ENCODE measurements at regions not wholly inside any gene's neighbourhood (a gene's known extent, or its start where the extent isn't known, plus 50 kb on each side); places are given as distances from the start of the nearest gene placed in this dataset.

GRCh38 chr3:150090877-150091276, 120.2 kb upstream of the PFN2 start:
- no peak for DNase-seq (ENCODE audit: low read depth)

GRCh38 chr3:150090006-150090405, 119.3 kb upstream of the PFN2 start:
- DNase-seq (ENCODE audit: low read depth), result no peak

- no peak for DNase-seq (ENCODE audit: low read depth)
Measured at GRCh38 chr3:150084128-150084527, 113.4 kb upstream of the PFN2 start.

- no peak for DNase-seq (ENCODE audit: low read depth)
Measured at GRCh38 chr3:150083655-150084042, 113.0 kb upstream of the PFN2 start.

DNA sequence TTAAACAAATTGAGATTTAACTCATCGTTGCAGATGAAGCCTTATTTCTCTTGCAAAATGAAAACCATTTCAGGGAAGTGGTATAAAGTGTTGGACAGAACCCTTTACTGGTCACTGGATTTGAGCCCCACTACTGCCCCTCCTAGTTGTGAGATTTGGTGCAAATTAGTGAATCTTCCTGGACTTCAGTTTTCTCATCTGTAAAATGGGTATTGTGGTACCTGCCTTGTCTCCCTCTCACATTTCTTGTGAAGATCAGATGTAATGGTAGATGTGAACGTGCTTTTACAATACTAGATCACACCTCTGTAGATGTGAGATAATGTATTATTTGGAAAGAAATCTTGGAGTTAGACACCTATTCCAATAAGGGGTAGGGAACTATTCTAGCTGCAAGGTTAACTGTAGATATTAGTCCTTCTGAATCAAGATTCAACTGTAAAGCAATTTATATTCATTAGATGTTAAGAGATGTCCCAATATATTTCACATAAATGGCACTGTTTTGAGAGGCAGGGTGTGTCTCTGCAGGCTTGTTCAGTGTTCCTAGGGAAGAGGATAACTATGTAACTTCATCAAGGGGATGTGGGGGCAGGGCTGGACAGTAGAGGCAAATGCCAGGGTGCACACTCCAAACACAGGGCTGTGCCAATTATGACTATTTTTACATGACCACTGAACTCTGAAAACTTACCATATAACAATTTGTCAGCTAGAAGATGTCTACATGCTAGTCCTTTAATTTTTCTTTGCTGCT, 112.4 kb upstream of the PFN2 start:
- DNase-seq (ENCODE audit: low read depth), result no peak

DNA sequence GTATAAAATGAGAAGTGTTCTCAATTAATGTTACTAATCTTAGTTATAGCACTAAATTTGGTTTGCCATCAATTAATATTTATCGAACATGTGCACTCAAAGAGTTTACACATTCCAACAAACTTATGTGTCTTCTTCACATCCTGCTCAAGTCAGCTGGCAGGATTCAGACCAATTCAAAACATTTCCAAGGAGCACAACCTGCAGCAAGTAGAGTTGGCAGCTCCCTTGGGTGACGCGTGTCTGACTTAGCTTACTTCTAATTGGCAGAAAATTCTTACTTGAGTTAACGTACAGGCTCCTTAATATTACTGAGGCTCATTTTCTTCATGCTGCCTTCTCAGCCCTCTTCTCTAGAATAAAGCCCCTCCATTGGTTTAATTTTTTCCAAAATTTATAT, 110.4 kb upstream of the PFN2 start:
- DNase-seq (ENCODE audit: low read depth), result no peak

- no peak for DNase-seq (ENCODE audit: low read depth)
Measured at GRCh38 chr3:150080058-150080730, 109.5 kb upstream of the PFN2 start.

- no peak for DNase-seq (ENCODE audit: low read depth)
Measured at GRCh38 chr3:150079029-150079739, 108.5 kb upstream of the PFN2 start.

DNA sequence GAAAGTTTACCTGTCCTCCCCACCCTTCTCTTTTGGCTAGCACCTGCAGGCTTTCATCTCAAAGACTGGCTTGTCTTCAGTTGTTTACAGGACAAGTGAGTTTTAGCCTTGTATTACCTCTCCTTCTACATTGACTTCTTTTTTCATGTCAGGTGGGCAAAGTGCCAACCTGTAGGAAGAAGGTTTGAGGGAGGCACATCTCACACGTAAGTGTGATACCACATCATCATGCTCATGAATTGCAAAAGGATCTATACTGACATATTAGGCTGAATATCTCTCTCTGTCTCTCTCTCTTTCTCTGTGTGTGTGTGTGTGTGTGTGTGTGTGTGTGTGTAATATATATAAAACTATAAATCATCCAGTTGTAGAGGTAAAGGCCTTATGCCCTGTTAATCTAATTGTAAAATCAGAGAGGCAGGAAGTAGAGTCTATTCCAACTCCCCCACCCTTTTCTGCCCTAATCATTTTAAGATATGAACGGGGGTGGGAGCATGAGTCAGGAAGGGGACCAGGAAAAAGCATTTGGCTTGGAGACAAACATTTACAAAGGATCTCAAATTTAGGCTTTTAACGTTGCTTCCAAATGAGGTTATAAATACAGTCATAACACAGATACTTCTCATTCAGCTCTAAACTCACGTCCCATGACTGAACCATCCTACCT, 107.0 kb upstream of the PFN2 start:
- DNase-seq (ENCODE audit: low read depth), result no peak

DNA sequence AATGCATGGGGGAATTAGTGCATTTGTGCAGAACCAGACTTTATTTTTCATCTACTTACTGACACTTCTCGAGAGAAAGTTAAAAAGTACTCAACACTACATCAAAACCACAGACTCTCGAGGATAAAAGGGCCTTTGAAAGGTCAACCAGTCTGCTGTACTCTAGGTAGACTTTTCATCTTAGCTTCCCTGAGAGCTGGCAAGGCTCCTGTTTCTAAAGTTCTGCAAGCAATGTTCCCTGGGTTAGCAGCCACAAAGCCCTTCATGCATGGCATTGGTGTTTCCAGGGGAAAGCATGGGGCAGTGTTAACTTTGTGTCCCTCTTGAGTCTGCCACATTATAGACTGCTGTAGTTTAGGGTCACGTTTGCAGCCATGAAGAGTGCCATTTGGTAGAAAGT, 106.4 kb upstream of the PFN2 start:
- no peak for DNase-seq (ENCODE audit: low read depth)

DNA sequence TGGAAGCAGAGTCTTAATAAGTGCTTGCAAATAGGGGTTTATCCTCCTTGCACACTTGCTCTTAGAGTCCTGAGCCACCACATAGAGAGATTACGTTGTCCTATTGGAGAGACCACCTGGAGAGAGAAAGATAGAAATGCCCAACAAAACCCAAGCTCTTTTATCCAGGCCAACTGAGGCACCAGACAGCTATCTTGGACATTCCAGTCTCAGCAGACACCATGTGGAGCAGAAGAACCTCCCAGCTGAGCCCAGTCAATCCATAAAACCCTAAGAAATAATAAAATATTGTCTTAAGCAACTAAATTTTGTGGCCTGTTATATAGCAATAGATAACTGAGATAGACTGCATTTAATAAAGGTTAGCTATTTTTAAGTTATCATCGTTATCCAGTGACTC, 105.7 kb upstream of the PFN2 start:
- DNase-seq (ENCODE audit: low read depth), result no peak

DNA sequence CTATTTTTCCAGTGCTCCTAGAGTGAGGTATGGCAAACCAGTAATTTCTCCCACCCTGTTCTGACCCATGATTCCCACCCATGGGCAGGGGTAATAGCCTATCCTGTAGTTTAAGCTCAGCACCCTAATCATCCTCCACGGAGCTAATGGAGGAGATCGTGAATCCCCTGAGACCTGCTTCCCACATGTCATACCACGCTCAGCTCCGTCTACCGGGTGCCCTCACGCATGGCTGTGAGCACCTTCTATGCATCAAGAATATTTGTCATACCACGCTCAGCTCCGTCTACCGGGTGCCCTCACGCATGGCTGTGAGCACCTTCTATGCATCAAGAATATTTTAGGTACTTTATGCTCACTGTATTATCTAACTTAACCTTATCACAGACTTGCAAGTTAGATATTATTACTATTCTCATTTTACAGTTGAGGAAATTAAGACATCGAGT, 104.7 kb upstream of the PFN2 start:
- no peak for DNase-seq (ENCODE audit: low read depth)

GRCh38 chr3:150074697-150075416, 104.2 kb upstream of the PFN2 start:
- no peak for DNase-seq (ENCODE audit: low read depth)

- DNase-seq (ENCODE audit: low read depth), result no peak
Measured at GRCh38 chr3:150074277-150074676, 103.6 kb upstream of the PFN2 start.

- DNase-seq (ENCODE audit: low read depth), result no peak
Measured at GRCh38 chr3:150073513-150073912, 102.8 kb upstream of the PFN2 start.

DNA sequence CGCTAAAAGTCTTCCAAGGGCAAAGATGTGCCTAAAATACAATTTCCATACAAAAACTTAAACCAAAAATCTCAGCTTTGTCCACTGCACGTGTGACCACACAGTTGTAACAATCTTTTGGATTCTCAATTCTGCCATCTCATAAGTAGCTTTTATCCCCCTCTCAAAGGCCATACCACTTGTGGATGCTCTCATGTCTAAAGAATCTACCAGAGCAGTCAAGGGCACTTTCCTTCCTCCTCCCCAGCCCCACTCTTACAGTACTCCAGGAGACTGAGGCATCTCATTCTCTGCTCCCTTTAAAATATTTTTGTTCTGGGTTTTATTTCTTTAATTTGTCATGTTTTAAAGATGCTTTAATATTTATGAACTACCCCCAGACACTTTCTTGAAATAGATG, 102.3 kb upstream of the PFN2 start:
- DNase-seq (ENCODE audit: low read depth), result no peak

DNA sequence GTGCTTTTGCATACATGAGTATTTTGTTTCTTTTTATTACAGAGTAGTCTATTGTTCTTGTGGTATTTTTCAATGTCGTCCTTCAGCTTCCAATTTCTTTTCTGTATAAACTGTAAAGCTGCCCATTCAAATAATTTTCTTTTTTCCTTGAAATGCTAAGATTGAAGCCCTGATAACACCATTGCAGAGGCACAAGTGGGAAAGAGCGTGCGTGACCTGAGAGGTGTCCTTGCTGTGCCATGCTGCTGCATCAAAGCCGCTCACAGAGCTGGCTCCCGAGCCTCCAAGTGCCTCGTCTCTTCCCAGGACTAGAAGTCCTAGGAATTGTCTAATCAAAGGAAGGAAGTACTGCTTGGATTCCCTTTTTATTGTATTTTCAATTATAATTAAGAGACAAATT, 101.9 kb upstream of the PFN2 start:
- no peak for DNase-seq (ENCODE audit: low read depth)

DNA sequence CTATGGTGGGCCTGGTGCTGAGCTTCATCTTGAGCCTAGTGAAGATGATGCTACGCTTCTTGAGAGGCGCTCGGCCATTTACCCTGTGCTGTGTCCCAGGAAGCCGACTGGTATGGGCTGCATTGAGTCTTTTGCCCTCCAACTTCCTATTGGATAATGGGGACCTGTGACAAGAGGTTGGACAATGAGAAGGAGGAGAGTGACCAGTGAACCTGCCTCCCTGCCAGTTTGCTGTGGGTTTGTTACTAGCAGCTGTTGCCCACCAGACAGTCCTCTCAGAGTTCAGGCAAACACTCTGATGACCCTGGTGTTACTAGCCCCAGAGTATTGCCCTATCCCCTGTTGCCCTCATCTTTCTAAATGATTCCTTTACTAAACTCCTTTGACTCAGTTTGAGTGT, 99.6 kb upstream of the PFN2 start:
- no peak for DNase-seq (ENCODE audit: low read depth)

- DNase-seq (ENCODE audit: low read depth), result no peak
Measured at GRCh38 chr3:150069633-150070032, 98.9 kb upstream of the PFN2 start.

GRCh38 chr3:150069154-150069527, 98.4 kb upstream of the PFN2 start:
- DNase-seq (ENCODE audit: low read depth), result no peak

- no peak for DNase-seq (ENCODE audit: low read depth)
Measured at GRCh38 chr3:150068440-150069153, 97.9 kb upstream of the PFN2 start.
